HL-60 (cell line): ENCODE measurements at regions not wholly inside any gene's neighbourhood (a gene's known extent, or its start where the extent isn't known, plus 50 kb on each side); places are given as distances from the start of the nearest gene placed in this dataset.

Experiments used
- DNase-seq, 2 experiments: peaks; one replicate each; pipeline ENCODE4 v3.0.0-alpha.2; 2010 to 2020; ENCODE audit warnings: low read depth in 1 of 2, low spot score in 1 of 2
- H3K27ac ChIP-seq: fragments of 250-450 bp; sonication (Bioruptor Pico); replicated peaks from 2 replicates; pipeline ENCODE4 v1.5.1; 2020; ENCODE audit warnings: mild to moderate bottlenecking, moderate library complexity
- H3K27me3 ChIP-seq: fragments of 250-450 bp; sonication (Bioruptor Pico); 2 replicates; pipeline ENCODE4 v1.5.1; 2021; ENCODE audit warnings: mild to moderate bottlenecking, moderate library complexity; ENCODE audit not compliant: insufficient read depth, poor library complexity, severe bottlenecking
- H3K4me3 ChIP-seq: replicated peaks from 2 replicates; pipeline ENCODE4 v1.5.1; 2011; ENCODE audit warnings: mild to moderate bottlenecking, control low read depth, low read length; ENCODE audit not compliant: insufficient read depth
- CTCF ChIP-seq: IDR thresholded peaks from one replicate; pipeline ENCODE4 v1.5.1; 2011; ENCODE audit warnings: low read length, control low read depth, inconsistent platforms; ENCODE audit not compliant: insufficient read depth
- GABPA ChIP-seq: IDR thresholded peaks from 2 replicates; pipeline ENCODE4 v1.6.1; 2012; ENCODE audit warnings: low read depth
- POLR2AphosphoS5 ChIP-seq: IDR thresholded peaks from 2 replicates; pipeline ENCODE4 v1.6.1; 2012; ENCODE audit warnings: low read depth
- REST ChIP-seq: IDR thresholded peaks from 2 replicates; pipeline ENCODE4 v1.6.1; 2012; ENCODE audit warnings: low read depth; ENCODE audit not compliant: insufficient replicate concordance
- SPI1 ChIP-seq: IDR thresholded peaks from 2 replicates; pipeline ENCODE4 v1.6.1; 2012; ENCODE audit warnings: low read depth, mild to moderate bottlenecking, borderline replicate concordance

GRCh38 chr10:109386921-109387320, 536.4 kb downstream of the XPNPEP1 start:
- Histone ChIP-seq H3K27me3 (no peaks in the 10 kb centered on the region), H3K27ac (no peak overlapping the region), H3K4me3 (no peak overlapping the region)
- TF ChIP-seq REST (no peak), GABPA (no peak), POLR2AphosphoS5 (no peak), SPI1 (no peak), CTCF (no peak)
- DNase-seq = no peak

GRCh38 chr10:109386101-109386500, 537.2 kb downstream of the XPNPEP1 start:
- no peak for TF ChIP-seq POLR2AphosphoS5
- no peak for TF ChIP-seq SPI1
- TF ChIP-seq REST = no peak
- no peak for TF ChIP-seq CTCF
- TF ChIP-seq GABPA = no peak
- DNase-seq = no peak
- H3K27ac ChIP-seq = no peak overlapping the region
- H3K4me3 ChIP-seq = no peak overlapping the region
- no peaks in the 10 kb centered on the region for H3K27me3 ChIP-seq

GRCh38 chr10:109379186-109379585, 544.1 kb downstream of the XPNPEP1 start:
- no peak for TF ChIP-seq CTCF
- TF ChIP-seq REST = no peak
- TF ChIP-seq GABPA = no peak
- no peak for TF ChIP-seq POLR2AphosphoS5
- TF ChIP-seq SPI1 = no peak
- no peak for DNase-seq
- no peak overlapping the region for H3K27ac ChIP-seq
- H3K4me3 ChIP-seq = no peak overlapping the region
- no peaks in the 10 kb centered on the region for H3K27me3 ChIP-seq
